HCT116 (cell line): ENCODE measurements at regions not wholly inside any gene's neighbourhood (a gene's known extent, or its start where the extent isn't known, plus 50 kb on each side); places are given as distances from the start of the nearest gene placed in this dataset.

Experiments
- ATAC-seq: fragments of 200-7000 bp; cut with Tn5 transposase; 2 replicates; pipeline ENCODE4 v1.9.1; 2020; ENCODE audit warnings: mild to moderate bottlenecking, moderate library complexity
- BruUV-seq: library from RNA; stranded (reverse); fragments of 400-500 nt; replicated peaks from 2 replicates; lab custom pipeline; 2021; lab: Mats Ljungman, UMichigan
- CTCF ChIA-PET: fragments of 300-600 bp; sonication (Branson Sonifier 250); formaldehyde crosslinking; loops from one replicate; lab custom pipeline; 2021; ENCODE audit warnings: antibody characterized with exemption; lab: Charles Lee
- POLR2A ChIA-PET: fragments of 300-600, 350-600 bp; sonication (Branson Sonifier 250); formaldehyde crosslinking; loops from one replicate; lab custom pipeline; 2021; ENCODE audit warnings: antibody characterized with exemption; lab: Charles Lee
- RAD21 ChIA-PET, 2 experiments: fragments of 300-600 bp; sonication (Branson Sonifier 250); formaldehyde crosslinking; loops; one replicate each; lab custom pipeline; 2023; ENCODE audit warnings: low total read pairs in 2 of 2; ENCODE audit not compliant: uncharacterized antibody in 2 of 2, unreplicated experiment in 2 of 2, low non-redundant PET in 1 of 2; lab: Charles Lee
- DNase-seq: peaks from one replicate; pipeline ENCODE4 v3.0.0-alpha.2; 2010; ENCODE audit warnings: low read depth, low spot score
- H2AFZ ChIP-seq: fragments of 200-600 bp; shearing (Covaris generic), sonication (generic); 2 replicates; pipeline ENCODE4 v1.6.1; 2017; ENCODE audit warnings: low read depth, mixed run types, mixed read lengths, antibody characterized with exemption, low read length; ENCODE audit not compliant: poor library complexity, severe bottlenecking
- H3K27ac ChIP-seq: 2 replicates; pipeline ENCODE4 v1.5.1; 2012; ENCODE audit warnings: low read depth, low read length
- H3K27me3 ChIP-seq: fragments of 200-600 bp; sonication (generic); 2 replicates; pipeline ENCODE4 v1.6.1; 2016; ENCODE audit warnings: mixed run types, low read length, mixed read lengths; ENCODE audit not compliant: insufficient read depth
- H3K36me3 ChIP-seq, 2 experiments: fragments of 200-500 bp in 1 of 2; fragments of 200-600 bp in 1 of 2; sonication (Bioruptor generic) in 1 of 2; sonication (generic) in 1 of 2; 2 replicates each; pipeline versions ENCODE4 v1.5.1 to v1.6.1; 2014 to 2016; ENCODE audit warnings: low read length in 2 of 2, inconsistent platforms in 1 of 2, mixed read lengths in 1 of 2, mixed run types in 1 of 2; ENCODE audit not compliant: insufficient read depth in 2 of 2, control insufficient read depth in 1 of 2
- H3K4me1 ChIP-seq, 2 experiments: fragments of 200-600 bp in 1 of 2; sonication (generic) in 1 of 2; 2 replicates each; pipeline versions ENCODE4 v1.5.1 to v1.6.1; 2012 to 2017; ENCODE audit warnings: low read length in 2 of 2, inconsistent platforms in 1 of 2, mild to moderate bottlenecking in 1 of 2, mixed read lengths in 1 of 2, mixed run types in 1 of 2, moderate library complexity in 1 of 2; ENCODE audit not compliant: insufficient read depth in 2 of 2, control insufficient read depth in 1 of 2
- H3K4me2 ChIP-seq: fragments of 200-600 bp; sonication (generic); 2 replicates; pipeline ENCODE4 v1.6.1; 2017; ENCODE audit warnings: mixed run types, low read length, mixed read lengths
- H3K4me3 ChIP-seq, 2 experiments: fragments of 200-600 bp in 1 of 2; sonication (generic) in 1 of 2; replicated peaks in 1 of 2; 2 replicates each; pipeline ENCODE4 v1.5.1; 2011 to 2016; ENCODE audit warnings: low read length in 2 of 2, control low read depth in 1 of 2, low read depth in 1 of 2, mild to moderate bottlenecking in 1 of 2, mixed read lengths in 1 of 2, mixed run types in 1 of 2
- H3K79me2 ChIP-seq: fragments of 200-600 bp; sonication (generic); 2 replicates; pipeline ENCODE4 v1.6.1; 2017; ENCODE audit warnings: mild to moderate bottlenecking, mixed run types, low read length, moderate library complexity, mixed read lengths; ENCODE audit not compliant: insufficient read depth
- H3K9ac ChIP-seq: fragments of 200-600 bp; sonication (generic); 2 replicates; pipeline ENCODE4 v1.6.1; 2016; ENCODE audit warnings: low read length, mixed read lengths
- H3K9me2 ChIP-seq: fragments of 200-600 bp; sonication (generic), shearing (Covaris generic); 2 replicates; pipeline ENCODE4 v1.6.1; 2017; ENCODE audit warnings: mixed run types, mild to moderate bottlenecking, moderate library complexity; ENCODE audit not compliant: insufficient read depth
- H3K9me3 ChIP-seq, 2 experiments: fragments of 200-500 bp in 1 of 2; fragments of 200-600 bp in 1 of 2; sonication (Bioruptor generic) in 1 of 2; sonication (generic) in 1 of 2; 2 replicates each; pipeline ENCODE4 v1.6.1; 2014 to 2017; ENCODE audit warnings: low read length in 2 of 2, mixed read lengths in 2 of 2, inconsistent platforms in 1 of 2, low read depth in 1 of 2, mild to moderate bottlenecking in 1 of 2, mixed run types in 1 of 2, moderate library complexity in 1 of 2; ENCODE audit not compliant: control insufficient read depth in 1 of 2, insufficient read depth in 1 of 2
- H4K20me1 ChIP-seq: fragments of 200-600 bp; sonication (generic), shearing (Covaris generic); 2 replicates; pipeline ENCODE4 v1.6.1; 2017; ENCODE audit warnings: mixed run types, mild to moderate bottlenecking, moderate library complexity; ENCODE audit not compliant: insufficient read depth
- CBX3 ChIP-seq: IDR thresholded peaks from 2 replicates; pipeline ENCODE4 v1.6.1; 2012; ENCODE audit warnings: low read depth
- CEBPB ChIP-seq: IDR thresholded peaks from 2 replicates; pipeline ENCODE4 v1.6.1; 2012; ENCODE audit warnings: low read depth
- CTCF ChIP-seq, 3 experiments: fragments of 200-600 bp in 1 of 3; sonication (generic) in 1 of 3; IDR thresholded peaks in 2 of 3; conservative IDR thresholded peaks in 1 of 3; 2 replicates each; pipeline ENCODE4 v1.5.1; 2012 to 2017; ENCODE audit warnings: low read depth in 2 of 3, low read length in 2 of 3, antibody characterized with exemption in 1 of 3, borderline replicate concordance in 1 of 3, control low read depth in 1 of 3, mild to moderate bottlenecking in 1 of 3, mixed read lengths in 1 of 3, mixed run types in 1 of 3, moderate library complexity in 1 of 3; ENCODE audit not compliant: insufficient read depth in 1 of 3
- EGR1 ChIP-seq: IDR thresholded peaks from 2 replicates; pipeline ENCODE4 v1.6.1; 2012; ENCODE audit warnings: low read depth
- FOSL1 ChIP-seq: IDR thresholded peaks from 2 replicates; pipeline ENCODE4 v1.6.1; 2012; ENCODE audit warnings: low read depth
- JUND ChIP-seq: IDR thresholded peaks from 2 replicates; pipeline ENCODE4 v1.6.1; 2012
- MAX ChIP-seq: IDR thresholded peaks from 2 replicates; pipeline ENCODE4 v1.6.1; 2012
- POLR2A ChIP-seq: IDR thresholded peaks from 2 replicates; pipeline ENCODE4 v1.7.0; 2011; ENCODE audit warnings: borderline replicate concordance; ENCODE audit not compliant: insufficient read depth, insufficient read length; ENCODE audit errors: extremely low read depth
- SP1 ChIP-seq: IDR thresholded peaks from 2 replicates; pipeline ENCODE4 v1.6.1; 2012; ENCODE audit warnings: low read depth
- intact Hi-C: fragments of 100-400 bp; cut with micrococcal nuclease; formaldehyde crosslinking; loops from 2 replicates; pipeline ENCODE4 v1.10.0; 2022

- no peak for TF ChIP-seq CEBPB
Measured at GRCh38 chr5:86536396-86536795, 81.3 kb upstream of the COX7C start (continued).

GRCh38 chr5:86542532-86542931 lies 75.2 kb upstream of the COX7C start:
- POLR2A ChIA-PET: no interaction called here
- no peak overlapping the region for H3K9ac ChIP-seq
- RAD21 ChIA-PET: no interaction called here

More at GRCh38 chr5:86542532-86542931, 75.2 kb upstream of the COX7C start:
- TF ChIP-seq SP1: no peak
- TF ChIP-seq MAX: no peak
- TF ChIP-seq CBX3: no peak
- TF ChIP-seq POLR2A: no peak
- TF ChIP-seq EGR1: no peak
- TF ChIP-seq CTCF (IDR thresholded peaks at IDR 0.05 in 2 of 3, conservative IDR thresholded peaks at IDR 0.05 in 1 of 3; ENCODE audit: borderline replicate concordance in 1 of 3, insufficient read depth in 1 of 3, low read depth in 2 of 3, low read length in 2 of 3): no peak
- TF ChIP-seq FOSL1: no peak
- no peak for TF ChIP-seq JUND
- H3K9me3 ChIP-seq: no peaks in the 10 kb centered on the region
- H3K4me3 ChIP-seq: no peak overlapping the region
- intact Hi-C loops: no loop called here
- no peaks in the 10 kb centered on the region for H3K36me3 ChIP-seq
- H3K9me2 ChIP-seq: no peaks in the 10 kb centered on the region
- H3K27ac ChIP-seq: no peak overlapping the region
- ATAC-seq: no peak
- H3K4me2 ChIP-seq: no peak overlapping the region
- H4K20me1 ChIP-seq: no peaks in the 10 kb centered on the region
- H3K79me2 ChIP-seq: no peaks in the 10 kb centered on the region
- DNase-seq: no peak
- CTCF ChIA-PET: no interaction called here
- H3K27me3 ChIP-seq: no peaks in the 10 kb centered on the region
- H3K4me1 ChIP-seq: no peaks in the 10 kb centered on the region
- H2AFZ ChIP-seq: no peak overlapping the region
- no TSS peak for BruUV-seq
